GM19395 (cell line): ENCODE measurements at regions not wholly inside any gene's neighbourhood (a gene's known extent, or its start where the extent isn't known, plus 50 kb on each side); places are given as distances from the start of the nearest gene placed in this dataset.
A peak's percentile ranks its signal among the peaks of the same experiment; 100 is the strongest.
"Not testable (repeated sequence)": the region's sequence is repeated elsewhere in the genome, so short reads cannot be mapped to it uniquely, and the experiment has no call there.

ENCODE experiments used
- ATAC-seq: cut with Tn5 transposase; IDR thresholded peaks from one replicate; pipeline ENCODE4 v1.9.1; 2021; ENCODE audit warnings: mild to moderate bottlenecking, moderate library complexity; ENCODE audit not compliant: unreplicated experiment

- not testable (repeated sequence) for ATAC-seq
Measured at GRCh38 chr1:206311611-206312273, 108.4 kb downstream of the SRGAP2 start.

- not testable (repeated sequence) for ATAC-seq
Measured at GRCh38 chr1:206312274-206312665, 108.9 kb downstream of the SRGAP2 start.

GRCh38 chr1:206314951-206315636 is 111.8 kb downstream of the SRGAP2 start:
- not testable (repeated sequence) for ATAC-seq

- ATAC-seq = not testable (repeated sequence)
Measured at GRCh38 chr1:206316901-206317300, 113.6 kb downstream of the SRGAP2 start.

GRCh38 chr1:206317878-206318514 is 114.7 kb downstream of the SRGAP2 start:
- ATAC-seq = not testable (repeated sequence)

GRCh38 chr1:206320227-206320626 is 116.9 kb downstream of the SRGAP2 start:
- ATAC-seq = not testable (repeated sequence)

- not testable (repeated sequence) for ATAC-seq
Measured at GRCh38 chr1:206326159-206326939, 123.0 kb downstream of the SRGAP2 start.

- ATAC-seq = not testable (repeated sequence)
Measured at GRCh38 chr1:206331597-206331996, 128.3 kb downstream of the SRGAP2 start.

GRCh38 chr1:206333316-206333715 is 130.0 kb downstream of the SRGAP2 start:
- ATAC-seq = not testable (repeated sequence)

- not testable (repeated sequence) for ATAC-seq
Measured at GRCh38 chr1:206333897-206334296, 130.6 kb downstream of the SRGAP2 start.

GRCh38 chr1:206334481-206334880 is 131.1 kb downstream of the SRGAP2 start:
- ATAC-seq = not testable (repeated sequence)

- ATAC-seq = not testable (repeated sequence)
Measured at GRCh38 chr1:206335162-206335561, 131.8 kb downstream of the SRGAP2 start.

GRCh38 chr1:206335875-206336846 is 132.8 kb downstream of the SRGAP2 start:
- ATAC-seq = not testable (repeated sequence)

- not testable (repeated sequence) for ATAC-seq
Measured at GRCh38 chr1:206337024-206337423, 133.3 kb upstream of the IKBKE start.

GRCh38 chr1:206350493-206351275 is 119.6 kb upstream of the IKBKE start:
- not testable (repeated sequence) for ATAC-seq

- ATAC-seq = not testable (repeated sequence)
Measured at GRCh38 chr1:206351276-206352052, 118.8 kb upstream of the IKBKE start.

- not testable (repeated sequence) for ATAC-seq
Measured at GRCh38 chr1:206356310-206356709, 114.0 kb upstream of the IKBKE start.

GRCh38 chr1:206357962-206358361 is 112.3 kb upstream of the IKBKE start:
- peak; percentile 62 for ATAC-seq
